SK-N-SH treated with all-trans-retinoic acid at 6 μM for 48 hours (cell line): ENCODE measurements at regions not wholly inside any gene's neighbourhood (a gene's known extent, or its start where the extent isn't known, plus 50 kb on each side); places are given as distances from the start of the nearest gene placed in this dataset.

Experiments used
- ATAC-seq: fragments of 200-7000 bp; cut with Tn5 transposase; 3 replicates; pipeline ENCODE4 v1.9.1; 2020; ENCODE audit warnings: mild to moderate bottlenecking, moderate library complexity
- ARNTL ChIP-seq: fragments of 450-650 bp; formaldehyde crosslinking; IDR thresholded peaks from 2 replicates; pipeline ENCODE4 v1.5.0; 2020; ENCODE audit warnings: low read depth, mild to moderate bottlenecking, moderate library complexity, borderline replicate concordance
- BACH2 ChIP-seq: fragments of 250-450 bp; sonication (Bioruptor Pico); IDR thresholded peaks from 2 replicates; pipeline ENCODE4 v1.9.0; 2021; ENCODE audit warnings: mild to moderate bottlenecking, borderline replicate concordance
- CSDC2 ChIP-seq: fragments of 250-450 bp; sonication (Bioruptor Pico); IDR thresholded peaks from 2 replicates; pipeline ENCODE4 v1.5.0; 2020; ENCODE audit warnings: mild to moderate bottlenecking, moderate library complexity
- CSRNP3 ChIP-seq: fragments of 250-450 bp; sonication (Bioruptor Pico); IDR thresholded peaks from 2 replicates; pipeline ENCODE4 v1.5.1; 2021; ENCODE audit warnings: mild to moderate bottlenecking, moderate library complexity
- ESRRG ChIP-seq: fragments of 250-450 bp; sonication (Bioruptor Pico); IDR thresholded peaks from 2 replicates; pipeline ENCODE4 v1.6.1; 2021; ENCODE audit warnings: mild to moderate bottlenecking
- OSR1 ChIP-seq: fragments of 250-450 bp; sonication (Bioruptor Pico); IDR thresholded peaks from 2 replicates; pipeline ENCODE4 v1.8.0; 2022; ENCODE audit warnings: moderate library complexity, mild to moderate bottlenecking, inconsistent platforms
- RARB ChIP-seq: fragments of 250-450 bp; sonication (Bioruptor Pico); IDR thresholded peaks from 2 replicates; pipeline ENCODE4 v1.8.0; 2021; ENCODE audit warnings: mild to moderate bottlenecking, moderate library complexity
- TCF4 ChIP-seq: fragments of 250-450 bp; sonication (Bioruptor Pico); IDR thresholded peaks from 2 replicates; pipeline ENCODE4 v1.8.0; 2021; ENCODE audit warnings: mild to moderate bottlenecking, moderate library complexity, borderline replicate concordance
- TOX ChIP-seq: fragments of 250-450 bp; sonication (Bioruptor Pico); IDR thresholded peaks from 2 replicates; pipeline ENCODE4 v1.8.0; 2021; ENCODE audit warnings: mild to moderate bottlenecking, moderate library complexity, borderline replicate concordance
- TSHZ2 ChIP-seq: fragments of 250-450 bp; sonication (Bioruptor Pico); IDR thresholded peaks from 2 replicates; pipeline ENCODE4 v1.5.0; 2020; ENCODE audit warnings: mild to moderate bottlenecking, moderate library complexity
- ZC3H10 ChIP-seq: fragments of 250-450 bp; sonication (Bioruptor Pico); IDR thresholded peaks from 2 replicates; pipeline ENCODE4 v1.5.1; 2021; ENCODE audit warnings: mild to moderate bottlenecking, moderate library complexity
- ZFP3 ChIP-seq: fragments of 250-450 bp; sonication (Bioruptor Pico); IDR thresholded peaks from 2 replicates; pipeline ENCODE4 v1.5.0; 2020; ENCODE audit warnings: mild to moderate bottlenecking, moderate library complexity
- ZNF565 ChIP-seq: fragments of 450-650 bp; formaldehyde crosslinking; conservative IDR thresholded peaks from 2 replicates; pipeline ENCODE4 v1.5.0; 2020; ENCODE audit warnings: low read depth, mild to moderate bottlenecking, moderate library complexity
- ZNF70 ChIP-seq: fragments of 450-650 bp; formaldehyde crosslinking; IDR thresholded peaks from 2 replicates; pipeline ENCODE4 v1.5.0; 2020; ENCODE audit warnings: mild to moderate bottlenecking, moderate library complexity
- ZNF8 ChIP-seq: fragments of 450-650 bp; formaldehyde crosslinking; IDR thresholded peaks from 2 replicates; pipeline ENCODE4 v1.5.0; 2020; ENCODE audit warnings: mild to moderate bottlenecking, moderate library complexity
- TF ChIP-seq, protein P1 (sequence below): fragments of 250-450 bp; sonication (Bioruptor Pico); IDR thresholded peaks from 2 replicates; pipeline ENCODE4 v1.8.0; 2021; ENCODE audit warnings: low read depth, mild to moderate bottlenecking, moderate library complexity, borderline replicate concordance
- TF ChIP-seq, protein P2 (sequence below): fragments of 250-450 bp; sonication (Bioruptor Pico); IDR thresholded peaks from 2 replicates; pipeline ENCODE4 v1.5.1; 2020; ENCODE audit warnings: low read depth, mild to moderate bottlenecking, moderate library complexity
- TF ChIP-seq, protein P3 (sequence below): fragments of 250-450 bp; sonication (Bioruptor Pico); IDR thresholded peaks from 2 replicates; pipeline ENCODE4 v1.8.0; 2020; ENCODE audit warnings: mild to moderate bottlenecking, moderate library complexity, borderline replicate concordance

DNA sequence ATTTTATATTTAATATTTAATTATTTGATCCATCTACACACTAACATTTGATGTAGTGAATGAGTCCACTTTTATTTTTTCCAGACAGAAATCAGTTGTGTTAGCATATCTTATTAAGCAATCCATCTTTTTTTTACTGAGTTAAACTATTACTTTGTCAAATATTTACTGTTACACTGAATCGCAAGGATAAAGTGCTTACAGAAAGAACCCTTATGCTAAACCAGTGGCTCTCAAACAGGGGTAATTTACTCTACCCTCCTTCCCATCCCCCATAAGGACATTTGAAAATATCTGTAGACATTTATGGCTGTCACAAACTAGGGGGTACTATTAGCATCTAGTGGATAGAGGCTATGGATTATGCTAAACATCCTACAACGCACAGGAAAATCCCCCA, 508.2 kb downstream of the C12orf50 start:
- TF ChIP-seq, protein P1, sequence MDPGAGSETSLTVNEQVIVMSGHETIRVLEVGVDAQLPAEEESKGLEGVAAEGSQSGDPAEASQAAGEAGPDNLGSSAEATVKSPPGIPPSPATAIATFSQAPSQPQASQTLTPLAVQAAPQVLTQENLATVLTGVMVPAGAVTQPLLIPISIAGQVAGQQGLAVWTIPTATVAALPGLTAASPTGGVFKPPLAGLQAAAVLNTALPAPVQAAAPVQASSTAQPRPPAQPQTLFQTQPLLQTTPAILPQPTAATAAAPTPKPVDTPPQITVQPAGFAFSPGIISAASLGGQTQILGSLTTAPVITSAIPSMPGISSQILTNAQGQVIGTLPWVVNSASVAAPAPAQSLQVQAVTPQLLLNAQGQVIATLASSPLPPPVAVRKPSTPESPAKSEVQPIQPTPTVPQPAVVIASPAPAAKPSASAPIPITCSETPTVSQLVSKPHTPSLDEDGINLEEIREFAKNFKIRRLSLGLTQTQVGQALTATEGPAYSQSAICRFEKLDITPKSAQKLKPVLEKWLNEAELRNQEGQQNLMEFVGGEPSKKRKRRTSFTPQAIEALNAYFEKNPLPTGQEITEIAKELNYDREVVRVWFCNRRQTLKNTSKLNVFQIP: no peak
- TF ChIP-seq BACH2 (CRISPR knock-in tag) (no peak), ZNF70 (CRISPR knock-in tag) (no peak), CSDC2 (CRISPR knock-in tag) (no peak), CSRNP3 (CRISPR knock-in tag) (no peak), ESRRG (no peak), ZC3H10 (no peak), ARNTL (CRISPR knock-in tag) (no peak)
- no peak for ATAC-seq

- TF ChIP-seq, protein P2, sequence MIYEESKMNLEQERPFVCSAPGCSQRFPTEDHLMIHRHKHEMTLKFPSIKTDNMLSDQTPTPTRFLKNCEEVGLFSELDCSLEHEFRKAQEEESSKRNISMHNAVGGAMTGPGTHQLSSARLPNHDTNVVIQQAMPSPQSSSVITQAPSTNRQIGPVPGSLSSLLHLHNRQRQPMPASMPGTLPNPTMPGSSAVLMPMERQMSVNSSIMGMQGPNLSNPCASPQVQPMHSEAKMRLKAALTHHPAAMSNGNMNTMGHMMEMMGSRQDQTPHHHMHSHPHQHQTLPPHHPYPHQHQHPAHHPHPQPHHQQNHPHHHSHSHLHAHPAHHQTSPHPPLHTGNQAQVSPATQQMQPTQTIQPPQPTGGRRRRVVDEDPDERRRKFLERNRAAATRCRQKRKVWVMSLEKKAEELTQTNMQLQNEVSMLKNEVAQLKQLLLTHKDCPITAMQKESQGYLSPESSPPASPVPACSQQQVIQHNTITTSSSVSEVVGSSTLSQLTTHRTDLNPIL (CRISPR knock-in tag): no peak
- no peak for TF ChIP-seq RARB (CRISPR knock-in tag)
- no peak for TF ChIP-seq ZNF70 (CRISPR knock-in tag)
- no peak for TF ChIP-seq TCF4 (CRISPR knock-in tag)
- TF ChIP-seq, protein P3, sequence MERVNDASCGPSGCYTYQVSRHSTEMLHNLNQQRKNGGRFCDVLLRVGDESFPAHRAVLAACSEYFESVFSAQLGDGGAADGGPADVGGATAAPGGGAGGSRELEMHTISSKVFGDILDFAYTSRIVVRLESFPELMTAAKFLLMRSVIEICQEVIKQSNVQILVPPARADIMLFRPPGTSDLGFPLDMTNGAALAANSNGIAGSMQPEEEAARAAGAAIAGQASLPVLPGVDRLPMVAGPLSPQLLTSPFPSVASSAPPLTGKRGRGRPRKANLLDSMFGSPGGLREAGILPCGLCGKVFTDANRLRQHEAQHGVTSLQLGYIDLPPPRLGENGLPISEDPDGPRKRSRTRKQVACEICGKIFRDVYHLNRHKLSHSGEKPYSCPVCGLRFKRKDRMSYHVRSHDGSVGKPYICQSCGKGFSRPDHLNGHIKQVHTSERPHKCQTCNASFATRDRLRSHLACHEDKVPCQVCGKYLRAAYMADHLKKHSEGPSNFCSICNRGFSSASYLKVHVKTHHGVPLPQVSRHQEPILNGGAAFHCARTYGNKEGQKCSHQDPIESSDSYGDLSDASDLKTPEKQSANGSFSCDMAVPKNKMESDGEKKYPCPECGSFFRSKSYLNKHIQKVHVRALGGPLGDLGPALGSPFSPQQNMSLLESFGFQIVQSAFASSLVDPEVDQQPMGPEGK (CRISPR knock-in tag): no peak
- TF ChIP-seq, protein P1: no peak
- no peak for TF ChIP-seq CSDC2 (CRISPR knock-in tag)
- TF ChIP-seq ESRRG: no peak
- TF ChIP-seq TSHZ2 (CRISPR knock-in tag): no peak
- TF ChIP-seq ZNF565 (CRISPR knock-in tag): no peak
- TF ChIP-seq ZNF8: no peak
- no peak for TF ChIP-seq TOX (CRISPR knock-in tag)
- TF ChIP-seq OSR1: no peak
- TF ChIP-seq ARNTL (CRISPR knock-in tag): no peak
- no peak for TF ChIP-seq CSRNP3 (CRISPR knock-in tag)
- TF ChIP-seq ZFP3 (CRISPR knock-in tag): no peak
- TF ChIP-seq BACH2 (CRISPR knock-in tag): no peak
- no peak for ATAC-seq
These were observed 510.7 kb downstream of the C12orf50 start for GRCh38 chr12:87518481-87518880.
